HG03066 (cell line): ENCODE measurements at regions not wholly inside any gene's neighbourhood (a gene's known extent, or its start where the extent isn't known, plus 50 kb on each side); places are given as distances from the start of the nearest gene placed in this dataset.

Source experiments
- ATAC-seq: cut with Tn5 transposase; IDR thresholded peaks from one replicate; pipeline ENCODE4 v1.9.1; 2021; ENCODE audit warnings: low read depth; ENCODE audit not compliant: unreplicated experiment

DNA sequence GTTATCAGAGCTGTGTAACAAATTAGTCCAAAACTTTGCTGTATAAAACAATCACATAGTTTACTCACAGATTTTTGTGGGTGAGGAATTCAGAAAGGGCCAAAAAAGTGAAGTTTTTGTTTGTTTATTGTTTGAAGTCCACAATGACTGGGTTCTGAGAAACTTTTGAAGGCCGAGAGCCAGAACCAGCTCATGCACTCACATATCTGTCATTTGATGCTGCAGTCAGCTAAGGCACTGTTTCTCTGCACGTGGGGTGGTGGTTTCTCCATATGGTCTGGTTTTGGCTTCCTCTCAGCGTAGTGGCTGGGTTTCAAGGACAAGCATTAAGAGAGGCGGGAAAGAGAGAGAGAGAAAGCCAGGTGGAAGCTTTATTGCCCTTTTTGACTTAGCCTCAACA is 131.8 kb downstream of the TWIST2 start:
- ATAC-seq: no peak

DNA sequence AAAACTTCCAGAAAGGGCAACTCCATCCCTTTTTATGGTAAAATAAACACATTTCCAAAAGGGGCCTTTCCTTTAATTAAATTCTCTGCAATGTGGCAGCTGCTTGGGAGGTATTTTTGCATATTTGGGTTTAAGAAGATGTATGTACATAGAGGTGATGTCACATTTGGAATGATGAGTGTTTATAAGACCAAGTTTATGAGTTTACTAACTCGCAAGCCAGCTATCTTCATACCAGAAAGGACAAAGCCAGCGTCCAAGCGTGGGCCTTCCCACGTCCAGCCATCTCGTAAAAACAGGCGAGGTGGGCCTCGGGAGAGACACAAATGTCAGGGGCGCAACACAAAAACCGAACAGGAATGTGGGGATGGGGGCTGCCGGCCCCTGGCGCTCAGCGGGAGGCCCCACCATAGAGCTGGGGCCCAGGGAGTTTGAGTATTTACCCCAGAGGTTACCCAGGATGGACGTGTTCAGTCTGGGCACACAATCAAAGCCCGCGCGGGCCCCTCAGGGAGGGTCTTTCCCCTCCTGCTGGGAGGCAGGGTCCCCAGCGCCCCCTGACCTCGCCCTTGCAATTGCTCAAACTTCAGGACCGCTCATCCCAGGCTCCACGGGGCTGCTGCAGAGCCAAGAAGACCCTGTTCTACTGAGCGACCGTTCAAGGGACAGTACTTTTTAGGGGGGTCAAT is 137.3 kb downstream of the TWIST2 start:
- no peak for ATAC-seq

DNA sequence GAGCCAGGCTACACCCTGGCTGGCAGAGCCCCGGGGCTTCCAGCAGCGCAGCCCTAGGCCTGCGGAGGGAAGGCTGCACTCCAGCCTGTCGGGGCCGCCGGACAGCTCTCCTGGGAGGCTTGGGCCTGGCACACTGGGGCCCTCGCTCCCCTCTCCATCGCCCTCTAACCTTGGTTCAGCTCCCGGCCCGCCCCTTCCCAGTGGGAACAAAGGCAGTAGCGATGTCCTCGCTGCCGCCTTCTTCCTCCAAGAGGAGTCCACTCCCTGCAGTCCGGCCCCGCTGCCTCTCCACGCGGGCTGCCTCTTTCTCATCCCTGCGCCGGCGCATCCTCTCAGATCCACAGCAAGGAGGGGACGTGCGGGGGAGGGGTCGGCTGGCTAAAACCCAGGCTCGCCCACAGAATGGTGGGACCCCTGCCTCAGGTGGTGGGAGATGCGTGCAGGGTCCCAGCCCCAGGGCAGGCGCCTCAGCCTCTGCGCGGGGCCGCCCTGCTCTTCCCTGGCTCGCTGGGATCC is 138.1 kb downstream of the TWIST2 start:
- ATAC-seq: no peak

DNA sequence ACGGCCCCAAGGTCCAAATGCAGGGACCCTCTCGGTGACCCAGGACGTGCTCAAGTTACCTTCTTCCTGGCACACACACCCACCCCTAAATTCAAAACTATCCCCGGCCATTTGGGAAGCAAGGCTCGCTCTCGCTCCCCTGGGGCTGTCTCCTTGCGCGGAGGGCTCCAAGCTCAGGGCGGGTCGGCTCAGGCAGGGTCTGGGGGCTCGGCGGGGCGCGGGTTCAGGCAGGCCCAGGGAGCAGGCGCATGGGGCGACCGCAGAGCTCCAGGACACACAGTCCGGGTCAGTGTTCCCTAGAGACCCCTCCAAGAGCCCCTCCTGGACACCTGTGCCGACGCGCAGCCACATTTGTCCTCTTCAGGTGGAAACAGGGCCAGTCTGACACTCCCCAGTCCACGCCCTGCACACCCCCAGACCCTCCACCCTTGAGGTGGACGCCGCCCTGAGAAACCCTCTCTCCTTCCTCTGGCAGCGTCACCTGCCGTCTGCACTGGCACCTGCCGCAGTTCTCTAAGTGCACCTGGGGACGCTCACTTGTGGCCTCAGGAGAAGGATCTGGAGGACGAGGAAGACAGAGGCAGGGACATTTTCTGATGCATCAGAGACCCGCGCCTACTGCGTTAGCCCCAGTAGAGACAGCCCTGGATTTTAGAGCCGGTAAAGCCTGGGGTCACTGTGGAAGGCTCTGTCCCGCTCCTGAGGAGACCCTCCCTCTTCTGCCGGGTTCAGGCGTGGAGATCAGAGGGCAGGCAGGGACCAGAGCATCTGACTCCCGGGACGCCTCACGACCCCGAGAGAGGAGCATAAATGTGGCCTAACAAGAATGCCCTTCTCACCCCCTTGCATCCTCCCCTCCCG is 138.8 kb downstream of the TWIST2 start:
- no peak for ATAC-seq

DNA sequence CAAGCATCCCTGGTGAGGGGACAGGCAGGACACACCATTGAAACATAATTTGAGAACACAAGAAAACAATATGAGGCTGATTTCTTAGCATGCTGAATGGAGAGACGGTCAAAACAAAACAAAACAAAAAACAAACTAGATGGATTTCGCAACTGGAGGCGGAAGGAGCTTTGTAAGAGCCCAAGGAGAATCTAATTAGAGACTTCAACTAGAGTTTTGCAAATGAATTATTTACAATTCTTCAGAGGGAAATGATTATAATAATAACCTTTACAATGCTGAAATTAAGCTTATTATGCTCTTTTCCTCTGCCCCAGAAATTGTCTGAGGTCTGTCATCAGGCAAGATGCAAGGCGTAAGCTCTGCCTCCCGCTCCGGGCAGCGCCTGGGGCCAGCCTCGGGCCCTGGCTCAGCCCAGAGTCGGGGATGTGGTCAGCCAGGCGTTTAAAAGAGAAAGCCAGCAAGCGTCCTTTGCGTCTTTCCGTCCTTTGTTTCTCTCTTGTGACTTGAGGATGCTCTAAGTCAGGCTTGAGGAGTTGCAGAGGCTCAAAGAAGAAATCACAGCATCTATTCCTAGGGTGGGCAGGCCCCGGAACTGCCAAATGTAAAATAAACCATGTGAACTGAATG is 139.6 kb downstream of the TWIST2 start:
- ATAC-seq: no peak

DNA sequence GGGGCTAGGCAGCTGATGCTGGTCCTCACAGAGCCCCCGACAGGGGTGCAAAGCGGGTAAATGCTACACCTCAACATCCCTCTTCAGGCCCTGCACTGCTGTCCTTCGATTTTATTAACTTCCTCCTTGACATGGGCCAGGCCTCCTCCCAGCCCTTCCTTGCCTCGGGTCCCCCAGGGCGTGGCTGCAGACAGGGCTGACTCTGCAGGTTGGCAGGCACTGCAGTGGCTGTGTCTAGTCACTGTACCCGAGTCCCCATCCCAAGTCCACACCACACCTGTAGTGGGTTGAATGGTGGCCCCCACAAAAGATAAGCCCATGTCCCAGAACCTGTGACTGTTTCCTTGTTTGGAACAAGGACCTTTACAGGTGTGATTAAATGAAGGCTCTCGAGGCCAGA is 140.2 kb downstream of the TWIST2 start:
- no peak for ATAC-seq

DNA sequence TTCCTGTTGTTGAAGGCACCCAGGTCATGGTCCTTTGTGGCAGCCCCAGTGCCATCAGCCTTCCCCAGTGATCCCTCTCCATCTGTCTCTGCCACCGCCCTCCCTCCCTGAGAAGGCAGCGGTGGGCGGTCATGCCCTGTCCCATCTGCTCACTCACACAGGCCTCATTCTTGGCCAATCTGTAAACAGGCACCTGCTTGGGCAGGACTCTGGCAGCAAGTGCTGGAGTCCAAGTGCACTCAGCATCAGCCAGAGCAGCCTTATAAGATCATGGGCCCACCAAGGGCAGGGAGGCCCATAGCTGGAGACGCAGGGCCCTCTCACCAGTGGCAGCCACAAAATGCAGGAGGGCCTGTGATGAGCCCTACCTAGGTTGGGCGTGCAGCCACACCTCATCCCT is 140.9 kb downstream of the TWIST2 start:
- no peak for ATAC-seq

DNA sequence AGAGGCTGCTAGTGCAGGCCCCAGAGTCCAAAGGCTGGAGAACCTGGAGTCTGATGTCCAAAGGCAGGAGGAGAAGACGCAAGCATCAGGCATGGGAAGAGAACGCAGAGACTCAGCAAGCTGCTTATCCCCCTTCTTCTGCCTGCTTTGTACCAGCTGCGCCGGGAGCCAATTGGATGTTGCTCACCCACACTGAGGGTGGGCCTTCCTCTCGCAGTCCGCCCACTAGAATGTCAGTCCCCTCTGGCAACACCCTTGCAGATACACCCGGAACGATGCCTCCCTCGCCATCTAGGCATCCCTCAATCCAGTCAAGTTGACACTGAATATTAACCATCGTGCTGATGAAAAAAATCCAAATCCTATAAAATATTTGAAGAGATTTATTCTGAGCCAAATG is 141.6 kb downstream of the TWIST2 start:
- ATAC-seq: no peak

DNA sequence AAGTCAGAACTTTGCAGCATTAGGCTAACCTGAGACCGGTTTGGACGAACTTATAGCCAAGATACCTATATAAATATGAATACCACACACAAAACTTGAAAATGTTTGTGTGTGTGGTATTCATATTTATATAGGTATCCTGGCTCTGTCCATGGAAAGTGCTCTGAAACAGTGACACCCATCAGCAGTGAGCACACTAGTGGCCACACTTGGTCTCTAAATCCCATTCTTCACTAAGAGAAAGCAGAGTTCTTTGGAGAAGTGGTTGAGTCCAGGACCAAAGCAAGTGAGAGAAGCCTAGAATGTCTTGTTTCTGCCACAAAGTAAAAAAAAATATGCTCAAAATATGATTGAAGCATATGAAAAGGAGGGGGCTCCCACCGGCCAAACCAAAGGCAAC is 146.5 kb downstream of the TWIST2 start:
- no peak for ATAC-seq

DNA sequence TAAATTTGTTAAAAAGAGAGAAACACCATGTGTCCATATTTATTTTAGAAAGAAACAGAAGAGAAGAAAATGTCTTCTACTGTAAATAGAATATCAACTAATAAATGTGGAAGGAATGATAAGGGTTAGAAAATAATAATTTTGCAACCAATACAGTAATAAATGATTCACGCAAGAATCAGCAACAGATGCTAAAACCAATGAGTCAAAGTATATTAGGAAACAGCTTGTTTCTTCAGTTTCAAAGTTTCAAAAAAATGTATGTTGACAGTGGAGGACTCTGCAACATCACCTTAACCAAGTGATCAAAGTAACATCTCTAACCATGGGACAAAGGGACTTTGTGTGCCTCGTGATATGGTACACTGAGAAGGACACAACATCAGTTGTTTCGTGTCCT is 147.0 kb downstream of the TWIST2 start:
- ATAC-seq: no peak

DNA sequence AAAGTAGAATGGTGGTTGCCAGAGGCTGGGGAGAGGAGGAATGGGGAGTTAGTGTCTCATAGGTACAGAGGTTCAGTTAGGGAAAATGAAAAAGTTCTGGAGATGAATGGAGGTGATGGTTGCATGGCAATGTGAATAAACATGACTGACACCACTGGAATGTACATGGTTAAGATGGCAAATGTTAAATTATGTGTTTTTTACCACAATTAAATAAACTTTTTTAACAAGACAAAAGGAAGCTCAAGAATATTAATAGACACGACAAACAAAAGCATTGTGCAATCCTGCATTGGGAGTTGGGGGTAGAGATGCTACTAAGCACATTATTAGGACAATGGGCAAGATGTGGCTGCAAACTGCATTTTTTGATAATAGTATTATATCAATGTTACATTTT is 147.7 kb downstream of the TWIST2 start:
- ATAC-seq: no peak

DNA sequence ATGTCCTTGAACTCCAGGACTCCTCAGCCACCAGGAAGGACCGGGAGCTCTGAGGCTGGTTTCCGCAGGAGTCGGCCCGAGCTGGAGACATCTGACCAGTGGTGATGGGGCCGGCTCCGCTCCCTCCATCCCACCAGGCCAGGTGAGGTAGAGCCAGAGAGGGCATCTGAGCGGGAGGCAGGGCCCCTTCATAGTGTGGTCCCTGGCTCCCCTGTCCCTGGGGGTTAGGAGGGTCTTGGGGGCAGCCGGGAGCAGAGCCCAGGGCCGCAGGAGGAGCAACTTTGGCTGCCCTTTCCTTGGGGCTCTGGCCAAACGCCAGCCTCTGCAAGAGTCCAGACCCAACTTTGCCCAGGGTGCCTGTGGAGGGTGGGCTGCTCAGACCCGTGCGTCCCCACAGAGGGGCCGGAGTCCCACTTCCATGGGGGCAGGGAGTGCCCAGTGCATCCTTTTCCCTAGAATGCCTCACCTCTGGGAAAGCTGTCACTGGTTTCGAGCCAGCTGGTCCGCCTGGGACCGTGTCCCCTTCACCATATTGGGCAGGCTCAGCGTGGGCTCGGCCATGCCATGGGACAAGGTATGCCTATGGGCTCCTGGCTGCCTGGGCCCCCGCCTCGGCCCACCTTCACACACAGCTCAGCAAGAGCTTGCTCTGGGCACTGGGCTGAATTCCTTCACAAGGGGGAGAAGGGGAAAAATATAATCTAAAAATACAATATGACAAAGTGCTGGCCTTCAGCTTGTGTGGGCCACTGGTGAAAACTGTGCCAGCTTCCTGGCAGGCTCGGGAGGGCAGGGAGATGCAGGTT is 148.6 kb downstream of the TWIST2 start:
- ATAC-seq: no peak

DNA sequence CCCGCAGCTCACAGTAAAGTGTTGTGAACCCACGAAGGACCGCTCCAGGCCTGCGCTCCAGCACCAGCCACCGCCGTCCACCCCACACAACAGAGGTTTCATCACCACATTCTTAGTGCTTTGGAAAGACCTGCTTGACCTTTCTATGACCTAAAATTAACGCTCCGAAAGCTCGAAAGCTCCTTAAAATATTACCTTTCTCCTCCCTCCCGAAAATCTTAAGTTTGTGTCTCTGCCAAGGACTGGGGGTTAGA is 149.2 kb downstream of the TWIST2 start:
- no peak for ATAC-seq

DNA sequence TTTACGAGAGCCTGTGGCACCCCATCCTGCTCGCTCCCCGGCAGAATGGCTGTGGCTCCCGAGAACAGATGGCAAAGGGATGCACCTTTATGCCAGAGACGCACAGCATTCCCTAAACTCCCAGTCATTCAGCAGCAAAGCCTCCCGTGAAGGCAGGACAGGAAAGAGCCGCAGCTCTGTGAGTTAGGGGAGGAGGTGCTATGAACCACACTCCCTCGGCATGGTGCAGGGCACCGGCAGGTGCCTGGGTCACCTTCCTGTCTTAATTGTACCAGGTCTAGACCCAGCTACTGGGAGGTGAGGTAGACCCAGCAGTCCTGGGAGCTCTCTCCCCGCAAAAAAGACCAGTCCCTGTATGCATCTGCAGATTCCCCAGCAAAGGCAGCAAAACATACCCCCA is 149.8 kb downstream of the TWIST2 start:
- no peak for ATAC-seq
